Endodermal cell (in vitro differentiated cells): ENCODE measurements at regions not wholly inside any gene's neighbourhood (a gene's known extent, or its start where the extent isn't known, plus 50 kb on each side); places are given as distances from the start of the nearest gene placed in this dataset.

Experiments used
- DNase-seq: peaks from one replicate; pipeline ENCODE4 v3.0.0-alpha.2; 2017
- H3K27ac ChIP-seq: 2 replicates; pipeline ENCODE4 v1.5.1; 2013; ENCODE audit warnings: mild to moderate bottlenecking, low read depth, low read length, moderate library complexity
- H3K27me3 ChIP-seq: 2 replicates; pipeline ENCODE4 v1.6.1; 2013; ENCODE audit warnings: mild to moderate bottlenecking, low read length, moderate library complexity; ENCODE audit not compliant: insufficient read depth, control insufficient read depth, poor library complexity, severe bottlenecking
- H3K36me3 ChIP-seq: 2 replicates; pipeline ENCODE4 v1.7.0; 2013; ENCODE audit warnings: mild to moderate bottlenecking, low read length, moderate library complexity; ENCODE audit not compliant: control insufficient read depth, insufficient read depth
- H3K4me1 ChIP-seq: one replicate; pipeline ENCODE4 v1.7.0; 2013; ENCODE audit warnings: low read length; ENCODE audit not compliant: control insufficient read depth, insufficient read depth
- H3K4me3 ChIP-seq: 2 replicates; pipeline ENCODE4 v1.5.1; 2013; ENCODE audit warnings: mild to moderate bottlenecking, low read length, moderate library complexity
- H3K9ac ChIP-seq: 2 replicates; pipeline ENCODE4 v1.6.1; 2013; ENCODE audit warnings: mild to moderate bottlenecking, low read length, moderate library complexity; ENCODE audit not compliant: poor library complexity, severe bottlenecking; ENCODE audit errors: extremely low read depth
- H3K9me3 ChIP-seq: 2 replicates; pipeline ENCODE4 v1.6.1; 2013; ENCODE audit warnings: mild to moderate bottlenecking, low read length, moderate library complexity; ENCODE audit not compliant: control insufficient read depth
- H3K27ac Mint-ChIP-seq: 2 replicates; pipeline ENCODE4 v1.8.0; 2020; ENCODE audit warnings: mixed read lengths
- H3K27me3 Mint-ChIP-seq: 2 replicates; pipeline ENCODE4 v1.8.0; 2021; ENCODE audit warnings: mild to moderate bottlenecking, mixed read lengths; ENCODE audit not compliant: insufficient read depth
- H3K36me3 Mint-ChIP-seq: 2 replicates; pipeline ENCODE4 v1.8.0; 2020; ENCODE audit warnings: low read depth, mixed read lengths
- H3K4me1 Mint-ChIP-seq: 2 replicates; pipeline ENCODE4 v1.8.0; 2020; ENCODE audit warnings: mixed read lengths
- H3K4me3 Mint-ChIP-seq: 2 replicates; pipeline ENCODE4 v1.8.0; 2020; ENCODE audit warnings: mild to moderate bottlenecking, moderate library complexity, mixed read lengths
- H3K9me3 Mint-ChIP-seq: 2 replicates; pipeline ENCODE4 v1.8.0; 2020; ENCODE audit warnings: mild to moderate bottlenecking, mixed read lengths
- CTCF ChIP-seq: fragments of 200-600 bp; sonication (generic); conservative IDR thresholded peaks from 2 replicates; pipeline ENCODE4 v1.5.0; 2021; ENCODE audit warnings: antibody characterized with exemption, mild to moderate bottlenecking
- WGBS, 2 experiments: methylation state at CpG; one replicate each; pipeline versions ENCODE4 v1.1.5 to v1.1.7; 2013; ENCODE audit warnings: missing lambda C conversion rate in 2 of 2, mixed read lengths in 1 of 2; ENCODE audit not compliant: insufficient coverage in 1 of 2, insufficient read length in 1 of 2; 5-methylcytosine and 5-hydroxymethylcytosine counted together

GRCh38 chr6:113619077-113619476 lies 238.1 kb upstream of the MARCKS start:
- WGBS, 2 experiments: 83% methylated on average over 4 of the region's 4 CpGs
- H3K4me3 Mint-ChIP-seq: no peak overlapping the region

GRCh38 chr6:113620386-113620785 lies 236.8 kb upstream of the MARCKS start:
- Histone ChIP-seq H3K27me3 (no peaks in the 10 kb centered on the region), H3K36me3 (no peaks in the 10 kb centered on the region), H3K4me1 (no peaks in the 10 kb centered on the region), H3K9ac (no peak overlapping the region), H3K27ac (no peak overlapping the region), H3K9me3 (no peaks in the 10 kb centered on the region), H3K4me3 (no peak overlapping the region)
- Mint-ChIP-seq H3K9me3 (no peaks in the 10 kb centered on the region), H3K27me3 (peaks cover 33% of the 10 kb centered on the region), H3K4me1 (peaks cover 25% of the 10 kb centered on the region), H3K36me3 (no peaks in the 10 kb centered on the region), H3K27ac (no peak overlapping the region), H3K4me3 (no peak overlapping the region)
- 76 to 100% methylated on average over 1 to 2 of the region's 2 CpGs for WGBS, 2 experiments
- DNase-seq: no peak
- TF ChIP-seq CTCF: no peak

More at GRCh38 chr6:113619077-113619476, 238.1 kb upstream of the MARCKS start:
- H3K9me3 Mint-ChIP-seq: no peaks in the 10 kb centered on the region
- H3K4me3 ChIP-seq: no peak overlapping the region
- no peaks in the 10 kb centered on the region for H3K9me3 ChIP-seq
- H3K27me3 ChIP-seq: no peaks in the 10 kb centered on the region
- H3K9ac ChIP-seq: no peak overlapping the region
- H3K4me1 ChIP-seq: no peaks in the 10 kb centered on the region
- H3K27ac ChIP-seq: no peak overlapping the region
- no peaks in the 10 kb centered on the region for H3K36me3 Mint-ChIP-seq
- DNase-seq: no peak
- peaks cover 21% of the 10 kb centered on the region for H3K4me1 Mint-ChIP-seq
- peaks cover 23% of the 10 kb centered on the region for H3K27me3 Mint-ChIP-seq
- TF ChIP-seq CTCF: no peak
- no peak overlapping the region for H3K27ac Mint-ChIP-seq
- no peaks in the 10 kb centered on the region for H3K36me3 ChIP-seq

DNA sequence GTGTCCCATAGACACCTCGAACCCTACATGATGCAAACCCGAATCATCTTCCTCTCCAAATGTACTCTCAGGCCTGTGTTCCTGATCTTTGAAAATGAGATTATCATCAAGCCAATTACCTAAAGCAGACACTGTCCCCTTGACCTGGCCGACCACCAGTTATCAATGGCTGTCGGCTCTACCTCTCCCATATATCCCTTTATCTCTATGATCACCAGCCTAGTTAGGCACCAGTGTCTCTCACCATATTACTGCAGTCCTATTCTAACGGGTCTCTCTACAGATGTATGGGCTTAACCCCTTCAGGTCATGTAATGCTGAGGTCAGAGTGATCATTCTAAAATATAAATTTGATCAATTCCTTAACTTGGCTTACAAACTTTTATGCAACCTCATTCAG lies 234.9 kb upstream of the MARCKS start:
- no peak for TF ChIP-seq CTCF
- Histone ChIP-seq H3K4me3 (no peak overlapping the region), H3K4me1 (peaks cover 9% of the 10 kb centered on the region), H3K9ac (no peak overlapping the region), H3K36me3 (no peaks in the 10 kb centered on the region), H3K9me3 (no peaks in the 10 kb centered on the region), H3K27me3 (no peaks in the 10 kb centered on the region), H3K27ac (no peak overlapping the region)
- Mint-ChIP-seq H3K27ac (no peak overlapping the region), H3K9me3 (no peaks in the 10 kb centered on the region), H3K36me3 (no peaks in the 10 kb centered on the region), H3K4me1 (peaks cover 37% of the 10 kb centered on the region), H3K27me3 (peaks cover 47% of the 10 kb centered on the region), H3K4me3 (no peak overlapping the region)
- 60 to 68% methylated on average over 5 of the region's 5 CpGs for WGBS, 2 experiments
- DNase-seq: no peak
